SK-N-SH (cell line): ENCODE measurements at regions not wholly inside any gene's neighbourhood (a gene's known extent, or its start where the extent isn't known, plus 50 kb on each side); places are given as distances from the start of the nearest gene placed in this dataset.

ENCODE experiments used
- CTCF ChIA-PET: fragments of 300-600, 350-600 bp; formaldehyde crosslinking; extraction: SDS; loops from one replicate; lab custom pipeline; 2021; lab: Yijun Ruan, JAX
- POLR2A ChIA-PET: fragments of 350-600 bp; sonication (Branson Sonifier 250); formaldehyde crosslinking; extraction: SDS; loops from one replicate; lab custom pipeline; 2020; ENCODE audit warnings: antibody characterized with exemption, inconsistent platforms; lab: Yijun Ruan, JAX
- DNase-seq: peaks from one replicate; pipeline ENCODE4 v3.0.0; 2012
- H2AFZ ChIP-seq: fragments of 200-600 bp; sonication (generic); 2 replicates; pipeline ENCODE4 v1.8.1; 2016; ENCODE audit warnings: antibody characterized with exemption, mild to moderate bottlenecking, low read depth
- H3F3A ChIP-seq: fragments of 200-600 bp; sonication (generic); replicated peaks from 2 replicates; pipeline ENCODE3; 2016; ENCODE audit warnings: antibody characterized with exemption, mild to moderate bottlenecking; ENCODE audit not compliant: insufficient read depth
- H3K27ac ChIP-seq, 2 experiments: fragments of 200-500 bp in 1 of 2; fragments of 200-600 bp in 1 of 2; sonication (Bioruptor generic) in 1 of 2; sonication (generic), shearing (Covaris generic) in 1 of 2; 2 replicates each; pipeline versions ENCODE4 v1.5.1 to v1.6.1; 2014 to 2016; ENCODE audit warnings: low read depth in 2 of 2, inconsistent platforms in 1 of 2, low read length in 1 of 2, mild to moderate bottlenecking in 1 of 2, mixed read lengths in 1 of 2
- H3K27me3 ChIP-seq: fragments of 200-600 bp; sonication (generic), shearing (Covaris generic); 2 replicates; pipeline ENCODE4 v1.6.1; 2016; ENCODE audit warnings: mixed run types; ENCODE audit not compliant: insufficient read depth
- H3K36me3 ChIP-seq, 2 experiments: fragments of 200-500 bp in 1 of 2; fragments of 200-600 bp in 1 of 2; sonication (Bioruptor generic) in 1 of 2; sonication (generic) in 1 of 2; replicated peaks in 1 of 2; 2 replicates each; pipeline versions ENCODE3 to v1.5.1; 2014 to 2016; ENCODE audit warnings: low read length in 1 of 2, mild to moderate bottlenecking in 1 of 2; ENCODE audit not compliant: insufficient read depth in 2 of 2, control insufficient read depth in 1 of 2
- H3K4me1 ChIP-seq, 2 experiments: fragments of 200-500 bp in 1 of 2; fragments of 200-600 bp in 1 of 2; sonication (Bioruptor generic) in 1 of 2; sonication (generic), shearing (Covaris generic) in 1 of 2; 2 replicates each; pipeline versions ENCODE4 v1.5.1 to v1.6.1; 2014 to 2016; ENCODE audit warnings: low read depth in 1 of 2, low read length in 1 of 2, mixed run types in 1 of 2; ENCODE audit not compliant: insufficient read depth in 2 of 2, control insufficient read depth in 1 of 2
- H3K4me2 ChIP-seq: fragments of 200-600 bp; sonication (generic), shearing (Covaris generic); 2 replicates; pipeline ENCODE4 v1.6.1; 2017; ENCODE audit warnings: mixed run types
- H3K4me3 ChIP-seq, 2 experiments: fragments of 200-500 bp in 1 of 2; fragments of 200-600 bp in 1 of 2; sonication (Bioruptor generic) in 1 of 2; sonication (generic), shearing (Covaris generic) in 1 of 2; 2 replicates each; pipeline versions ENCODE4 v1.5.1 to v1.8.1; 2014 to 2016; ENCODE audit warnings: low read depth in 2 of 2, inconsistent platforms in 1 of 2, low read length in 1 of 2, mild to moderate bottlenecking in 1 of 2, mixed read lengths in 1 of 2, moderate library complexity in 1 of 2
- H3K79me2 ChIP-seq: fragments of 200-600 bp; sonication (generic); 2 replicates; pipeline ENCODE4 v1.8.1; 2017; ENCODE audit warnings: mild to moderate bottlenecking; ENCODE audit not compliant: insufficient read depth
- H3K9ac ChIP-seq: fragments of 200-600 bp; sonication (generic); 2 replicates; pipeline ENCODE4 v1.6.1; 2017; ENCODE audit warnings: mixed run types
- H3K9me2 ChIP-seq: fragments of 200-600 bp; sonication (generic); 2 replicates; pipeline ENCODE4 v1.6.1; 2017; ENCODE audit warnings: mixed run types
- H3K9me3 ChIP-seq: fragments of 200-600 bp; sonication (generic); 2 replicates; pipeline ENCODE4 v1.6.1; 2017; ENCODE audit warnings: mixed run types, mild to moderate bottlenecking, moderate library complexity
- H4K20me1 ChIP-seq: fragments of 200-600 bp; sonication (generic); 2 replicates; pipeline ENCODE4 v1.6.1; 2017; ENCODE audit warnings: mild to moderate bottlenecking, mixed run types; ENCODE audit not compliant: insufficient read depth
- CHD2 ChIP-seq: fragments of 150-350 bp; IDR thresholded peaks from 2 replicates; pipeline ENCODE4 v1.6.1; 2018; ENCODE audit warnings: low read length; ENCODE audit not compliant: partially characterized antibody
- FOSL2 ChIP-seq: IDR thresholded peaks from 2 replicates; pipeline ENCODE4 v1.4.0; 2012; ENCODE audit warnings: low read depth, mild to moderate bottlenecking, moderate library complexity, borderline replicate concordance
- FOXM1 ChIP-seq: IDR thresholded peaks from 2 replicates; pipeline ENCODE4 v1.4.0; 2012; ENCODE audit warnings: low read depth, mild to moderate bottlenecking
- GABPA ChIP-seq: IDR thresholded peaks from 2 replicates; pipeline ENCODE4 v1.4.0; 2012; ENCODE audit warnings: low read depth, mild to moderate bottlenecking
- IRF3 ChIP-seq: fragments of 150-350 bp; IDR thresholded peaks from 2 replicates; pipeline ENCODE4 v1.6.1; 2016; ENCODE audit warnings: mild to moderate bottlenecking, low read depth, low read length
- MAX ChIP-seq: IDR thresholded peaks from 2 replicates; pipeline ENCODE4 v1.4.0; 2012; ENCODE audit warnings: low read depth
- MEF2A ChIP-seq: IDR thresholded peaks from 2 replicates; pipeline ENCODE4 v1.4.0; 2012; ENCODE audit warnings: low read depth, borderline replicate concordance
- MXI1 ChIP-seq: IDR thresholded peaks from 2 replicates; pipeline ENCODE4 v1.6.1; 2012; ENCODE audit warnings: mild to moderate bottlenecking, low read depth, low read length, improper control_type of control experiment
- RAD21 ChIP-seq: IDR thresholded peaks from 2 replicates; pipeline ENCODE4 v1.6.1; 2012; ENCODE audit warnings: mild to moderate bottlenecking, low read length
- RFX5 ChIP-seq: IDR thresholded peaks from 2 replicates; pipeline ENCODE4 v1.6.1; 2012; ENCODE audit warnings: mild to moderate bottlenecking, improper control_type of control experiment, low read length
- SIN3A ChIP-seq: IDR thresholded peaks from 2 replicates; pipeline ENCODE4 v1.6.1; 2012; ENCODE audit warnings: low read depth, mild to moderate bottlenecking, low read length, moderate library complexity, borderline replicate concordance
- TAF1 ChIP-seq: IDR thresholded peaks from 2 replicates; pipeline ENCODE4 v1.6.1; 2012; ENCODE audit warnings: low read depth, mild to moderate bottlenecking, low read length, moderate library complexity, borderline replicate concordance
- USF1 ChIP-seq: IDR thresholded peaks from 2 replicates; pipeline ENCODE4 v1.4.0; 2012; ENCODE audit warnings: low read depth, borderline replicate concordance
- USF2 ChIP-seq: fragments of 150-350 bp; IDR thresholded peaks from 2 replicates; pipeline ENCODE4 v1.6.1; 2017; ENCODE audit warnings: antibody characterized with exemption, low read length, low read depth, borderline replicate concordance
- YY1 ChIP-seq: IDR thresholded peaks from 2 replicates; pipeline ENCODE4 v1.4.0; 2012; ENCODE audit warnings: low read depth, mild to moderate bottlenecking
- TF ChIP-seq, protein P1 (sequence below): IDR thresholded peaks from 2 replicates; pipeline ENCODE4; 2012

DNA sequence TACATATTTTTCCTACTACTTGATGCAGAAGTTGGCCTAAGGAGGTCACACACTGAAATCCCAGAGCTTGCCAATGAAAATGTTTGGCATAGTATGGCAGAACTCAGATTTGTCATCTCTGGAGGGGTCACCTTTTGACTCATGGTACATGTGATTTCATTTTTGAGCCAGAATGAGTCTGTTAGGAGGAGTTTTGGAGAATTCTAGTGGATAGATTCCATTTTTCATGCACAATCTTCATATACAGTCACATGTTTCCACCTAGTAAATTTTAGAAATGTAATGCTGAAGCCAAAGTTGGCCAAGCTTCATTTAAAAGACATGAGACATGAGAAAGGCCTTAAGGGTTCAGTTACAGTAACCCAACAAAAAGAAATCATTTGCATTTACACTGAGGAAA lies 97.8 kb upstream of the IGSF10 start:
- POLR2A ChIA-PET: interaction anchor here (0.6 kb wide), 1 partner anchor 9 kb away, joined by 3 read pairs; no protein-coding TSS in a partner anchor

More for the DNA sequence above, 97.8 kb upstream of the IGSF10 start:
- Histone ChIP-seq H3K4me3 (no peak overlapping the region), H3K27ac (no peak overlapping the region), H3K9me2 (no peaks in the 10 kb centered on the region), H3K36me3 (no peaks in the 10 kb centered on the region), H3F3A (no peaks in the 10 kb centered on the region), H3K27me3 (no peaks in the 10 kb centered on the region), H2AFZ (no peak overlapping the region), H4K20me1 (no peaks in the 10 kb centered on the region), H3K4me1 (peaks cover 0 to 18% of the 10 kb centered on the region in 2 experiments; a peak in 2 of 4 replicates), H3K9ac (no peak overlapping the region), H3K9me3 (no peaks in the 10 kb centered on the region), H3K79me2 (no peaks in the 10 kb centered on the region; the same call in 1 of the 2 replicates), H3K4me2 (no peak overlapping the region)
- CTCF ChIA-PET: no interaction called here
- TF ChIP-seq MAX (no peak), MXI1 (no peak), USF1 (no peak), RAD21 (no peak), SIN3A (no peak), CHD2 (no peak), USF2 (no peak), IRF3 (no peak), FOXM1 (no peak), FOSL2 (no peak), MEF2A (no peak), TAF1 (no peak), GABPA (no peak), YY1 (no peak), RFX5 (no peak)
- TF ChIP-seq, protein P1, sequence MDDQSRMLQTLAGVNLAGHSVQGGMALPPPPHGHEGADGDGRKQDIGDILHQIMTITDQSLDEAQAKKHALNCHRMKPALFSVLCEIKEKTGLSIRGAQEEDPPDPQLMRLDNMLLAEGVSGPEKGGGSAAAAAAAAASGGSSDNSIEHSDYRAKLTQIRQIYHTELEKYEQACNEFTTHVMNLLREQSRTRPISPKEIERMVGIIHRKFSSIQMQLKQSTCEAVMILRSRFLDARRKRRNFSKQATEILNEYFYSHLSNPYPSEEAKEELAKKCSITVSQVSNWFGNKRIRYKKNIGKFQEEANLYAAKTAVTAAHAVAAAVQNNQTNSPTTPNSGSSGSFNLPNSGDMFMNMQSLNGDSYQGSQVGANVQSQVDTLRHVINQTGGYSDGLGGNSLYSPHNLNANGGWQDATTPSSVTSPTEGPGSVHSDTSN: no peak
- no peak for DNase-seq
